ENCODE measurements at regions not wholly inside any gene's neighbourhood (a gene's known extent, or its start where the extent isn't known, plus 50 kb on each side); places are given as distances from the start of the nearest gene placed in this dataset.

- Histone ChIP-seq H3K27ac (ENCODE audit: low read length) (no peak overlapping the region), H3K27me3 (ENCODE audit: low read length) (no peaks in the 10 kb centered on the region), H3K9ac (ENCODE audit: low read length) (no peak overlapping the region), H3K9me3 (ENCODE audit: low read length) (no peaks in the 10 kb centered on the region), H3K4me3 (ENCODE audit: low read length) (no peak overlapping the region), H3F3A (ENCODE audit: low read length, unreplicated experiment) (no peaks in the 10 kb centered on the region), H3K4me2 (ENCODE audit: low read length) (no peak overlapping the region), H2AFZ (ENCODE audit: low read length) (no peak overlapping the region), H3K36me3 (ENCODE audit: low read depth, low read length) (no peaks in the 10 kb centered on the region), H3K4me1 (ENCODE audit: insufficient read depth, low read length) (no peaks in the 10 kb centered on the region), H3K9me2 (replicated peaks; ENCODE audit: low read length) (no peaks in the 10 kb centered on the region), H4K20me1 (ENCODE audit: low read length) (no peaks in the 10 kb centered on the region), H3K79me2 (ENCODE audit: low read length) (no peaks in the 10 kb centered on the region)
- intact Hi-C loops (cut with micrococcal nuclease), result no loop called here
- ChIA-PET POLR2A (ENCODE audit: unreplicated experiment) (no interaction called here), CTCF (no interaction called here)
- no TSS peak for BruUV-seq (replicated peaks)
- DNase-seq, result no peak
- no peak for ATAC-seq
- no peak for TF ChIP-seq EZH2phosphoT487 (IDR thresholded peaks at IDR 0.05; ENCODE audit: borderline replicate concordance, low read length)
- TF ChIP-seq CTCF (conservative IDR thresholded peaks at IDR 0.05; ENCODE audit: low read depth, low read length), result no peak
- TF ChIP-seq EZH2 (IDR thresholded peaks at IDR 0.05; ENCODE audit: low read length, unreplicated experiment), result no peak
Observed at GRCh38 chr2:176500901-176501300, 231.7 kb downstream of the MTX2 start.

- ATAC-seq, result no peak
- Histone ChIP-seq H3K36me3 (ENCODE audit: low read depth, low read length) (no peaks in the 10 kb centered on the region), H3K4me3 (ENCODE audit: low read length) (no peak overlapping the region), H3K4me1 (ENCODE audit: insufficient read depth, low read length) (no peaks in the 10 kb centered on the region), H4K20me1 (ENCODE audit: low read length) (no peaks in the 10 kb centered on the region), H3F3A (ENCODE audit: low read length, unreplicated experiment) (no peaks in the 10 kb centered on the region), H3K27me3 (ENCODE audit: low read length) (no peaks in the 10 kb centered on the region), H2AFZ (ENCODE audit: low read length) (no peak overlapping the region), H3K27ac (ENCODE audit: low read length) (no peak overlapping the region), H3K9ac (ENCODE audit: low read length) (no peak overlapping the region), H3K9me3 (ENCODE audit: low read length) (no peaks in the 10 kb centered on the region), H3K79me2 (ENCODE audit: low read length) (no peaks in the 10 kb centered on the region), H3K9me2 (replicated peaks; ENCODE audit: low read length) (no peaks in the 10 kb centered on the region), H3K4me2 (ENCODE audit: low read length) (no peak overlapping the region)
- intact Hi-C loops (cut with micrococcal nuclease), result no loop called here
- ChIA-PET POLR2A (ENCODE audit: unreplicated experiment) (no interaction called here), CTCF (no interaction called here)
- no TSS peak for BruUV-seq (replicated peaks)
- no peak for DNase-seq
- TF ChIP-seq CTCF (conservative IDR thresholded peaks at IDR 0.05; ENCODE audit: low read depth, low read length) (no peak), EZH2phosphoT487 (IDR thresholded peaks at IDR 0.05; ENCODE audit: borderline replicate concordance, low read length) (no peak), EZH2 (IDR thresholded peaks at IDR 0.05; ENCODE audit: low read length, unreplicated experiment) (no peak)
Observed at GRCh38 chr2:176501617-176502016, 232.4 kb downstream of the MTX2 start.

GRCh38 chr2:176502619-176503018, 233.4 kb downstream of the MTX2 start:
- H3K9me2 ChIP-seq (replicated peaks; ENCODE audit: low read length), result no peaks in the 10 kb centered on the region
- no peak overlapping the region for H2AFZ ChIP-seq (ENCODE audit: low read length)
- no peaks in the 10 kb centered on the region for H3K9me3 ChIP-seq (ENCODE audit: low read length)
- CTCF ChIA-PET, result no interaction called here
- H3K4me2 ChIP-seq (ENCODE audit: low read length), result no peak overlapping the region
- H3K4me3 ChIP-seq (ENCODE audit: low read length), result no peak overlapping the region
- H3F3A ChIP-seq (ENCODE audit: low read length, unreplicated experiment), result no peaks in the 10 kb centered on the region
- intact Hi-C loops (cut with micrococcal nuclease), result loop anchor here (1.0 kb wide), 1 partner anchor 51 kb away; no protein-coding TSS in a partner anchor
- DNase-seq, result no peak
- H3K27ac ChIP-seq (ENCODE audit: low read length), result no peak overlapping the region
- no peak for TF ChIP-seq EZH2 (IDR thresholded peaks at IDR 0.05; ENCODE audit: low read length, unreplicated experiment)
- no peak overlapping the region for H3K9ac ChIP-seq (ENCODE audit: low read length)
- no peaks in the 10 kb centered on the region for H3K79me2 ChIP-seq (ENCODE audit: low read length)
- POLR2A ChIA-PET (ENCODE audit: unreplicated experiment), result no interaction called here
- H3K4me1 ChIP-seq (ENCODE audit: insufficient read depth, low read length), result no peaks in the 10 kb centered on the region
- ATAC-seq, result no peak
- H3K36me3 ChIP-seq (ENCODE audit: low read depth, low read length), result no peaks in the 10 kb centered on the region
- no peaks in the 10 kb centered on the region for H3K27me3 ChIP-seq (ENCODE audit: low read length)
- BruUV-seq (replicated peaks), result no TSS peak
- H4K20me1 ChIP-seq (ENCODE audit: low read length), result no peaks in the 10 kb centered on the region
